ACC112 (cell line): ENCODE measurements at regions not wholly inside any gene's neighbourhood (a gene's known extent, or its start where the extent isn't known, plus 50 kb on each side); places are given as distances from the start of the nearest gene placed in this dataset.

Experiments
- H2AFZ ChIP-seq: fragments of 200-600 bp; sonication (generic); one replicate; pipeline ENCODE4 v1.6.0; 2017; ENCODE audit warnings: antibody characterized with exemption, low read length; ENCODE audit not compliant: unreplicated experiment
- H3K27ac ChIP-seq: fragments of 200-600 bp; sonication (generic); 2 replicates; pipeline ENCODE4 v1.5.1; 2014; ENCODE audit warnings: low read depth, mild to moderate bottlenecking, antibody characterized with exemption, low read length, moderate library complexity
- H3K27me3 ChIP-seq: fragments of 200-600 bp; sonication (generic); 2 replicates; pipeline ENCODE4 v1.6.1; 2014; ENCODE audit warnings: mild to moderate bottlenecking, antibody characterized with exemption, low read length, moderate library complexity, mixed read lengths; ENCODE audit not compliant: insufficient read depth
- H3K36me3 ChIP-seq: fragments of 200-600 bp; sonication (generic); 2 replicates; pipeline ENCODE4 v1.6.1; 2016; ENCODE audit warnings: mild to moderate bottlenecking, antibody characterized with exemption, low read length, moderate library complexity, mixed read lengths; ENCODE audit not compliant: insufficient read depth
- H3K4me1 ChIP-seq: fragments of 200-600 bp; sonication (generic); one replicate; pipeline ENCODE4 v1.6.1; 2016; ENCODE audit warnings: low read length, mixed read lengths; ENCODE audit not compliant: insufficient read depth, unreplicated experiment, control insufficient read depth
- H3K4me3 ChIP-seq: fragments of 200-600 bp; sonication (generic); 2 replicates; pipeline ENCODE4 v1.5.1; 2014; ENCODE audit warnings: mild to moderate bottlenecking, low read depth, low read length
- H3K79me2 ChIP-seq: fragments of 200-600 bp; sonication (generic); one replicate; pipeline ENCODE4 v1.6.0; 2016; ENCODE audit warnings: low read length; ENCODE audit not compliant: control insufficient read depth, unreplicated experiment, insufficient read depth

GRCh38 chr12:20181416-20182180 lies 186.7 kb upstream of the PDE3A start:
- H3K27ac ChIP-seq: no peak overlapping the region
- H3K4me3 ChIP-seq: no peak overlapping the region
- H2AFZ ChIP-seq: no peak overlapping the region
- H3K4me1 ChIP-seq: no peaks in the 10 kb centered on the region
- no peaks in the 10 kb centered on the region for H3K36me3 ChIP-seq
- H3K27me3 ChIP-seq: no peaks in the 10 kb centered on the region
- H3K79me2 ChIP-seq: no peaks in the 10 kb centered on the region

GRCh38 chr12:20183563-20183962 lies 184.8 kb upstream of the PDE3A start:
- no peaks in the 10 kb centered on the region for H3K36me3 ChIP-seq
- peak overlapping the region; percentile 35 for H2AFZ ChIP-seq
- H3K27me3 ChIP-seq: no peaks in the 10 kb centered on the region
- H3K4me3 ChIP-seq: no peak overlapping the region
- no peaks in the 10 kb centered on the region for H3K4me1 ChIP-seq
- H3K79me2 ChIP-seq: no peaks in the 10 kb centered on the region
- H3K27ac ChIP-seq: no peak overlapping the region

GRCh38 chr12:20184514-20184913 lies 183.8 kb upstream of the PDE3A start:
- Histone ChIP-seq H3K36me3 (no peaks in the 10 kb centered on the region), H3K4me3 (no peak overlapping the region), H3K27me3 (no peaks in the 10 kb centered on the region), H3K4me1 (no peaks in the 10 kb centered on the region), H2AFZ (no peak overlapping the region), H3K27ac (no peak overlapping the region), H3K79me2 (no peaks in the 10 kb centered on the region)

- Histone ChIP-seq H3K4me3 (no peak overlapping the region), H3K27me3 (no peaks in the 10 kb centered on the region), H3K79me2 (no peaks in the 10 kb centered on the region), H2AFZ (no peak overlapping the region), H3K36me3 (no peaks in the 10 kb centered on the region), H3K27ac (no peak overlapping the region), H3K4me1 (no peaks in the 10 kb centered on the region)
Measured at GRCh38 chr12:20187456-20187855, 180.9 kb upstream of the PDE3A start.

GRCh38 chr12:20188930-20189653 lies 179.2 kb upstream of the PDE3A start:
- Histone ChIP-seq H3K27ac (no peak overlapping the region), H3K79me2 (no peaks in the 10 kb centered on the region), H3K27me3 (no peaks in the 10 kb centered on the region), H2AFZ (no peak overlapping the region), H3K4me3 (no peak overlapping the region), H3K36me3 (no peaks in the 10 kb centered on the region), H3K4me1 (no peaks in the 10 kb centered on the region)

GRCh38 chr12:20189767-20190166 lies 178.6 kb upstream of the PDE3A start:
- Histone ChIP-seq H2AFZ (no peak overlapping the region), H3K27me3 (no peaks in the 10 kb centered on the region), H3K4me3 (no peak overlapping the region), H3K27ac (no peak overlapping the region), H3K36me3 (no peaks in the 10 kb centered on the region), H3K79me2 (no peaks in the 10 kb centered on the region), H3K4me1 (no peaks in the 10 kb centered on the region)

- Histone ChIP-seq H3K4me3 (no peak overlapping the region), H2AFZ (no peak overlapping the region)
Measured at GRCh38 chr12:20194171-20194570, 174.2 kb upstream of the PDE3A start.

GRCh38 chr12:20196767-20197166 lies 171.6 kb upstream of the PDE3A start:
- Histone ChIP-seq H2AFZ (no peak overlapping the region), H3K79me2 (no peaks in the 10 kb centered on the region), H3K36me3 (no peaks in the 10 kb centered on the region), H3K4me1 (no peaks in the 10 kb centered on the region), H3K4me3 (no peak overlapping the region), H3K27me3 (no peaks in the 10 kb centered on the region), H3K27ac (no peak overlapping the region)

More at GRCh38 chr12:20194171-20194570, 174.2 kb upstream of the PDE3A start:
- Histone ChIP-seq H3K27me3 (no peaks in the 10 kb centered on the region), H3K79me2 (no peaks in the 10 kb centered on the region), H3K27ac (no peak overlapping the region), H3K4me1 (no peaks in the 10 kb centered on the region), H3K36me3 (no peaks in the 10 kb centered on the region)

- no peaks in the 10 kb centered on the region for H3K79me2 ChIP-seq
- no peaks in the 10 kb centered on the region for H3K27me3 ChIP-seq
- no peaks in the 10 kb centered on the region for H3K4me1 ChIP-seq
- no peak overlapping the region for H3K4me3 ChIP-seq
- H2AFZ ChIP-seq: no peak overlapping the region
- H3K36me3 ChIP-seq: no peaks in the 10 kb centered on the region
- no peak overlapping the region for H3K27ac ChIP-seq
Measured at GRCh38 chr12:20197411-20197810, 170.9 kb upstream of the PDE3A start.

GRCh38 chr12:20199780-20200179 lies 168.6 kb upstream of the PDE3A start:
- no peak overlapping the region for H3K27ac ChIP-seq
- no peaks in the 10 kb centered on the region for H3K36me3 ChIP-seq
- no peaks in the 10 kb centered on the region for H3K27me3 ChIP-seq
- H2AFZ ChIP-seq: no peak overlapping the region
- no peak overlapping the region for H3K4me3 ChIP-seq
- H3K4me1 ChIP-seq: no peaks in the 10 kb centered on the region
- H3K79me2 ChIP-seq: no peaks in the 10 kb centered on the region

- H2AFZ ChIP-seq: no peak overlapping the region
- no peak overlapping the region for H3K4me3 ChIP-seq
- no peak overlapping the region for H3K27ac ChIP-seq
- no peaks in the 10 kb centered on the region for H3K36me3 ChIP-seq
- no peaks in the 10 kb centered on the region for H3K79me2 ChIP-seq
- no peaks in the 10 kb centered on the region for H3K27me3 ChIP-seq
- no peaks in the 10 kb centered on the region for H3K4me1 ChIP-seq
Measured at GRCh38 chr12:20201733-20202132, 166.6 kb upstream of the PDE3A start.
